OCI-LY7 (cell line): ENCODE measurements at regions not wholly inside any gene's neighbourhood (a gene's known extent, or its start where the extent isn't known, plus 50 kb on each side); places are given as distances from the start of the nearest gene placed in this dataset.

Source experiments
- BruUV-seq: library from RNA; stranded (reverse); fragments of 400-500 nt; replicated peaks from 2 replicates; lab custom pipeline; 2021; lab: Mats Ljungman, UMichigan
- CTCF ChIA-PET: fragments of 300-600 bp; sonication (Branson Sonifier 250); formaldehyde crosslinking; loops from one replicate; lab custom pipeline; 2022; ENCODE audit warnings: antibody characterized with exemption; ENCODE audit not compliant: unreplicated experiment; lab: Charles Lee
- POLR2A ChIA-PET: fragments of 300-600 bp; sonication (Branson Sonifier 250); formaldehyde crosslinking; loops from one replicate; lab custom pipeline; 2022; ENCODE audit warnings: antibody characterized with exemption; lab: Charles Lee
- DNase-seq: peaks from one replicate; pipeline ENCODE4 v3.0.0-alpha.2; 2015; ENCODE audit warnings: low spot score
- H2AFZ ChIP-seq: fragments of 200-600 bp; sonication (generic), shearing (Covaris generic); 2 replicates; pipeline ENCODE4 v1.6.1; 2014; ENCODE audit warnings: mild to moderate bottlenecking, antibody characterized with exemption, low read length, moderate library complexity
- H3K27ac ChIP-seq: fragments of 200-600 bp; sonication (generic); 2 replicates; pipeline ENCODE4 v1.5.1; 2014; ENCODE audit warnings: mixed run types, low read depth, mild to moderate bottlenecking, moderate library complexity, low read length, inconsistent platforms; ENCODE audit not compliant: poor library complexity, severe bottlenecking
- H3K36me3 ChIP-seq: fragments of 200-600 bp; sonication (generic); 2 replicates; pipeline ENCODE4 v1.6.1; 2014; ENCODE audit warnings: mild to moderate bottlenecking, antibody characterized with exemption, low read length, moderate library complexity, mixed read lengths; ENCODE audit not compliant: insufficient read depth
- H3K4me1 ChIP-seq: fragments of 200-600 bp; sonication (generic); 2 replicates; pipeline ENCODE4 v1.5.1; 2014; ENCODE audit warnings: mild to moderate bottlenecking, low read length; ENCODE audit not compliant: insufficient read depth, poor library complexity, severe bottlenecking
- H3K4me2 ChIP-seq: fragments of 200-600 bp; sonication (generic); 2 replicates; pipeline ENCODE4 v1.6.1; 2014; ENCODE audit warnings: mild to moderate bottlenecking, low read length
- H3K4me3 ChIP-seq: fragments of 200-600 bp; sonication (generic); 2 replicates; pipeline ENCODE4 v1.5.1; 2014; ENCODE audit warnings: mild to moderate bottlenecking, low read depth, low read length; ENCODE audit not compliant: poor library complexity, severe bottlenecking
- H3K79me2 ChIP-seq: fragments of 200-600 bp; sonication (generic); 2 replicates; pipeline ENCODE4 v1.6.1; 2016; ENCODE audit warnings: low read depth, mild to moderate bottlenecking, low read length, moderate library complexity, mixed read lengths; ENCODE audit not compliant: insufficient read depth
- H3K9me2 ChIP-seq: fragments of 200-600 bp; sonication (generic); 2 replicates; pipeline ENCODE4 v1.6.1; 2016; ENCODE audit warnings: mild to moderate bottlenecking, low read length, mixed read lengths; ENCODE audit not compliant: insufficient read depth
- H3K9me3 ChIP-seq: fragments of 200-600 bp; sonication (generic); 2 replicates; pipeline ENCODE4 v1.6.1; 2014; ENCODE audit warnings: mild to moderate bottlenecking, mixed run types, low read length, mixed read lengths
- H4K20me1 ChIP-seq: fragments of 200-600 bp; sonication (generic); 2 replicates; pipeline ENCODE4 v1.6.1; 2014; ENCODE audit warnings: mild to moderate bottlenecking, antibody characterized with exemption, low read length, moderate library complexity, mixed read lengths; ENCODE audit not compliant: insufficient read depth
- CTCF ChIP-seq: fragments of 200-600 bp; sonication (generic); conservative IDR thresholded peaks from 2 replicates; pipeline ENCODE4 v1.5.1; 2014; ENCODE audit warnings: mild to moderate bottlenecking, antibody characterized with exemption, low read length, moderate library complexity, mixed read lengths
- EZH2phosphoT487 ChIP-seq: fragments of 200-600 bp; sonication (generic); IDR thresholded peaks from 2 replicates; pipeline ENCODE4 v1.6.1; 2018; ENCODE audit warnings: low read depth, borderline replicate concordance, mild to moderate bottlenecking, mixed run types, antibody characterized with exemption, low read length, moderate library complexity, mixed read lengths
- intact Hi-C: fragments of 100-400 bp; cut with micrococcal nuclease; formaldehyde crosslinking; loops from one replicate; pipeline ENCODE4 v1.10.0; 2022; ENCODE audit not compliant: unreplicated experiment

- DNase-seq = no peak
- Histone ChIP-seq H2AFZ (no peak overlapping the region), H3K9me2 (no peaks in the 10 kb centered on the region), H3K4me3 (no peak overlapping the region), H4K20me1 (no peaks in the 10 kb centered on the region; the same call in 1 of the 2 replicates), H3K27ac (no peak overlapping the region), H3K36me3 (no peaks in the 10 kb centered on the region), H3K4me2 (no peak overlapping the region), H3K4me1 (no peaks in the 10 kb centered on the region), H3K79me2 (no peaks in the 10 kb centered on the region), H3K9me3 (no peaks in the 10 kb centered on the region)
- CTCF ChIA-PET = no interaction called here
- intact Hi-C loops = no loop called here
- POLR2A ChIA-PET = interaction anchor here (0.6 to 1.1 kb wide), 3 partner anchors 17 to 354 kb away, joined by 3 read pairs; no protein-coding TSS in a partner anchor
- TF ChIP-seq EZH2phosphoT487 = no peak
- no peak for TF ChIP-seq CTCF
- no TSS peak for BruUV-seq
Observed at GRCh38 chr3:194749631-194750490, 64.2 kb downstream of the FAM43A start.

GRCh38 chr3:194750491-194750828 is 64.8 kb downstream of the FAM43A start:
- H4K20me1 ChIP-seq = no peaks in the 10 kb centered on the region; the same call in 1 of the 2 replicates
- no peaks in the 10 kb centered on the region for H3K4me1 ChIP-seq
- H3K4me3 ChIP-seq = no peak overlapping the region
- ChIA-PET CTCF (no interaction called here), POLR2A (interaction anchor here (0.6 to 1.1 kb wide), 3 partner anchors 17 to 354 kb away, joined by 3 read pairs; no protein-coding TSS in a partner anchor)
- DNase-seq = no peak
- H3K9me2 ChIP-seq = no peaks in the 10 kb centered on the region
- no TSS peak for BruUV-seq
- H3K4me2 ChIP-seq = no peak overlapping the region
- H3K79me2 ChIP-seq = no peaks in the 10 kb centered on the region
- TF ChIP-seq CTCF = no peak
- TF ChIP-seq EZH2phosphoT487 = no peak
- no peak overlapping the region for H3K27ac ChIP-seq
- no peaks in the 10 kb centered on the region for H3K9me3 ChIP-seq
- intact Hi-C loops = no loop called here
- H3K36me3 ChIP-seq = no peaks in the 10 kb centered on the region
- no peak overlapping the region for H2AFZ ChIP-seq
